ENCODE measurements at regions not wholly inside any gene's neighbourhood (a gene's known extent, or its start where the extent isn't known, plus 50 kb on each side); places are given as distances from the start of the nearest gene placed in this dataset.

- DNase-seq, result no peak
- CTCF ChIA-PET, result no interaction called here
- POLR2A ChIA-PET, result no interaction called here
- H3K9me3 Mint-ChIP-seq, result peaks cover 0 to 2% (median 0%) of the 10 kb centered on the region in 5 donors
- H3K4me3 Mint-ChIP-seq, result no peak overlapping the region
- Histone ChIP-seq H3K4me1 (ENCODE audit: insufficient read depth, low read length) (no peaks in the 10 kb centered on the region), H3K27ac (ENCODE audit: low read depth, low read length) (no peak overlapping the region), H3K36me3 (ENCODE audit: insufficient read depth, low read length) (no peaks in the 10 kb centered on the region), H3K4me3 (ENCODE audit: low read length) (no peak overlapping the region), H3K27me3 (ENCODE audit: insufficient read depth, low read length, poor library complexity, severe bottlenecking) (no peaks in the 10 kb centered on the region), H3K9me3 (ENCODE audit: low read length) (no peaks in the 10 kb centered on the region)
- H3K4me1 Mint-ChIP-seq, result no peaks in the 10 kb centered on the region
- peaks cover 4 to 9% of the 10 kb centered on the region in 2 donors for H3K27me3 Mint-ChIP-seq
- H3K36me3 Mint-ChIP-seq, result no peaks in the 10 kb centered on the region
- H3K27ac Mint-ChIP-seq, result no peak overlapping the region
Measured at GRCh38 chr7:156440456-156440855, 200.1 kb upstream of the RNF32 start.

- Mint-ChIP-seq H3K4me1 (no peaks in the 10 kb centered on the region), H3K9me3 (peaks cover 0 to 2% (median 0%) of the 10 kb centered on the region in 5 donors), H3K4me3 (no peak overlapping the region), H3K36me3 (no peaks in the 10 kb centered on the region), H3K27me3 (peaks cover 10 to 14% of the 10 kb centered on the region in 2 donors), H3K27ac (no peak overlapping the region)
- H3K36me3 ChIP-seq (ENCODE audit: insufficient read depth, low read length), result no peaks in the 10 kb centered on the region
- no peaks in the 10 kb centered on the region for H3K9me3 ChIP-seq (ENCODE audit: low read length)
- DNase-seq, result no peak
- no peak overlapping the region for H3K27ac ChIP-seq (ENCODE audit: low read depth, low read length)
- ChIA-PET POLR2A (no interaction called here), CTCF (no interaction called here)
- no peaks in the 10 kb centered on the region for H3K27me3 ChIP-seq (ENCODE audit: insufficient read depth, low read length, poor library complexity, severe bottlenecking)
- H3K4me1 ChIP-seq (ENCODE audit: insufficient read depth, low read length), result no peaks in the 10 kb centered on the region
- H3K4me3 ChIP-seq (ENCODE audit: low read length), result no peak overlapping the region
Measured at GRCh38 chr7:156438011-156438410, 202.6 kb upstream of the RNF32 start.

GRCh38 chr7:156437021-156437614 lies 203.5 kb upstream of the RNF32 start:
- Mint-ChIP-seq H3K4me3 (no peak overlapping the region), H3K4me1 (no peaks in the 10 kb centered on the region)

GRCh38 chr7:156435486-156436231 lies 204.9 kb upstream of the RNF32 start:
- POLR2A ChIA-PET, result no interaction called here
- no peak overlapping the region for H3K4me3 ChIP-seq (ENCODE audit: low read length)
- Mint-ChIP-seq H3K4me3 (no peak overlapping the region), H3K27me3 (peaks cover 6 to 11% of the 10 kb centered on the region in 2 donors), H3K9me3 (peaks cover 0 to 2% (median 0%) of the 10 kb centered on the region in 5 donors), H3K27ac (no peak overlapping the region), H3K36me3 (peaks cover 0 to 2% (median 0%) of the 10 kb centered on the region in 3 donors), H3K4me1 (no peaks in the 10 kb centered on the region)
- H3K27me3 ChIP-seq (ENCODE audit: insufficient read depth, low read length, poor library complexity, severe bottlenecking), result no peaks in the 10 kb centered on the region
- H3K9me3 ChIP-seq (ENCODE audit: low read length), result no peaks in the 10 kb centered on the region
- H3K4me1 ChIP-seq (ENCODE audit: insufficient read depth, low read length), result no peaks in the 10 kb centered on the region
- no peaks in the 10 kb centered on the region for H3K36me3 ChIP-seq (ENCODE audit: insufficient read depth, low read length)
- no peak overlapping the region for H3K27ac ChIP-seq (ENCODE audit: low read depth, low read length)
- CTCF ChIA-PET, result no interaction called here
- DNase-seq, result no peak

More at GRCh38 chr7:156437021-156437614, 203.5 kb upstream of the RNF32 start:
- Mint-ChIP-seq H3K9me3 (peaks cover 0 to 2% (median 0%) of the 10 kb centered on the region in 5 donors), H3K27me3 (peaks cover 6 to 11% of the 10 kb centered on the region in 2 donors), H3K36me3 (no peaks in the 10 kb centered on the region), H3K27ac (no peak overlapping the region)
- no peaks in the 10 kb centered on the region for H3K27me3 ChIP-seq (ENCODE audit: insufficient read depth, low read length, poor library complexity, severe bottlenecking)
- H3K4me1 ChIP-seq (ENCODE audit: insufficient read depth, low read length), result no peaks in the 10 kb centered on the region
- no peak for DNase-seq
- no peaks in the 10 kb centered on the region for H3K36me3 ChIP-seq (ENCODE audit: insufficient read depth, low read length)
- no peak overlapping the region for H3K27ac ChIP-seq (ENCODE audit: low read depth, low read length)
- H3K9me3 ChIP-seq (ENCODE audit: low read length), result no peaks in the 10 kb centered on the region
- ChIA-PET POLR2A (no interaction called here), CTCF (no interaction called here)
- H3K4me3 ChIP-seq (ENCODE audit: low read length), result no peak overlapping the region

GRCh38 chr7:156434706-156435105 lies 205.9 kb upstream of the RNF32 start:
- H3K27me3 ChIP-seq (ENCODE audit: insufficient read depth, low read length, poor library complexity, severe bottlenecking), result no peaks in the 10 kb centered on the region
- H3K9me3 ChIP-seq (ENCODE audit: low read length), result no peaks in the 10 kb centered on the region
- H3K36me3 Mint-ChIP-seq, result peaks cover 0 to 2% (median 0%) of the 10 kb centered on the region in 3 donors
- no peak overlapping the region for H3K27ac ChIP-seq (ENCODE audit: low read depth, low read length)
- H3K27me3 Mint-ChIP-seq, result peaks cover 6 to 11% of the 10 kb centered on the region in 2 donors
- H3K4me3 Mint-ChIP-seq, result no peak overlapping the region
- no peaks in the 10 kb centered on the region for H3K36me3 ChIP-seq (ENCODE audit: insufficient read depth, low read length)
- H3K27ac Mint-ChIP-seq, result peak overlapping the region in 2 of 8 donors; percentile 10 to 18
- peaks cover 0 to 2% (median 0%) of the 10 kb centered on the region in 5 donors for H3K9me3 Mint-ChIP-seq
- CTCF ChIA-PET, result no interaction called here
- POLR2A ChIA-PET, result no interaction called here
- DNase-seq, result no peak
- H3K4me1 ChIP-seq (ENCODE audit: insufficient read depth, low read length), result no peaks in the 10 kb centered on the region
- H3K4me1 Mint-ChIP-seq, result no peaks in the 10 kb centered on the region
- no peak overlapping the region for H3K4me3 ChIP-seq (ENCODE audit: low read length)

- Histone ChIP-seq H3K9me3 (ENCODE audit: low read length) (no peaks in the 10 kb centered on the region), H3K4me3 (ENCODE audit: low read length) (no peak overlapping the region), H3K36me3 (ENCODE audit: insufficient read depth, low read length) (no peaks in the 10 kb centered on the region), H3K27ac (ENCODE audit: low read depth, low read length) (no peak overlapping the region), H3K27me3 (ENCODE audit: insufficient read depth, low read length, poor library complexity, severe bottlenecking) (no peaks in the 10 kb centered on the region), H3K4me1 (ENCODE audit: insufficient read depth, low read length) (no peaks in the 10 kb centered on the region)
- Mint-ChIP-seq H3K4me3 (no peak overlapping the region), H3K27me3 (peaks cover 6 to 11% of the 10 kb centered on the region in 2 donors), H3K36me3 (peaks cover 0 to 2% (median 0%) of the 10 kb centered on the region in 3 donors), H3K4me1 (no peaks in the 10 kb centered on the region), H3K9me3 (peaks cover 0 to 3% (median 0%) of the 10 kb centered on the region in 5 donors), H3K27ac (no peak overlapping the region)
- ChIA-PET POLR2A (no interaction called here), CTCF (no interaction called here)
- DNase-seq, result no peak
Measured at GRCh38 chr7:156432018-156432417, 208.6 kb upstream of the RNF32 start.

- Mint-ChIP-seq H3K4me3 (no peak overlapping the region), H3K4me1 (no peaks in the 10 kb centered on the region), H3K36me3 (peaks cover 0 to 2% (median 0%) of the 10 kb centered on the region in 3 donors), H3K27me3 (peaks cover 12% of the 10 kb centered on the region in 2 donors), H3K9me3 (peaks cover 0 to 2% (median 0%) of the 10 kb centered on the region in 5 donors), H3K27ac (no peak overlapping the region)
- no peak overlapping the region for H3K4me3 ChIP-seq (ENCODE audit: low read length)
- no peaks in the 10 kb centered on the region for H3K36me3 ChIP-seq (ENCODE audit: insufficient read depth, low read length)
- no peak overlapping the region for H3K27ac ChIP-seq (ENCODE audit: low read depth, low read length)
- no peaks in the 10 kb centered on the region for H3K9me3 ChIP-seq (ENCODE audit: low read length)
- POLR2A ChIA-PET, result no interaction called here
- no peaks in the 10 kb centered on the region for H3K27me3 ChIP-seq (ENCODE audit: insufficient read depth, low read length, poor library complexity, severe bottlenecking)
- no peaks in the 10 kb centered on the region for H3K4me1 ChIP-seq (ENCODE audit: insufficient read depth, low read length)
- DNase-seq, result no peak
- CTCF ChIA-PET, result no interaction called here
Measured at GRCh38 chr7:156430109-156430508, 210.5 kb upstream of the RNF32 start.

GRCh38 chr7:156429514-156429913 lies 211.1 kb upstream of the RNF32 start:
- no peak overlapping the region for H3K27ac ChIP-seq (ENCODE audit: low read depth, low read length)
- no peak for DNase-seq
- no peaks in the 10 kb centered on the region for H3K4me1 ChIP-seq (ENCODE audit: insufficient read depth, low read length)
- peaks cover 14 to 17% of the 10 kb centered on the region in 2 donors for H3K27me3 Mint-ChIP-seq
- H3K4me3 ChIP-seq (ENCODE audit: low read length), result no peak overlapping the region
- peaks cover 0 to 2% (median 0%) of the 10 kb centered on the region in 5 donors for H3K9me3 Mint-ChIP-seq
- H3K9me3 ChIP-seq (ENCODE audit: low read length), result no peaks in the 10 kb centered on the region
- H3K27me3 ChIP-seq (ENCODE audit: insufficient read depth, low read length, poor library complexity, severe bottlenecking), result no peaks in the 10 kb centered on the region
- H3K36me3 ChIP-seq (ENCODE audit: insufficient read depth, low read length), result no peaks in the 10 kb centered on the region
- no peak overlapping the region for H3K4me3 Mint-ChIP-seq
- H3K4me1 Mint-ChIP-seq, result no peaks in the 10 kb centered on the region
- H3K36me3 Mint-ChIP-seq, result peaks cover 0 to 2% (median 0%) of the 10 kb centered on the region in 3 donors
- ChIA-PET CTCF (no interaction called here), POLR2A (no interaction called here)
- no peak overlapping the region for H3K27ac Mint-ChIP-seq

Data from CD8-positive, alpha-beta memory T cell (primary cell).